ENCODE measurements at regions not wholly inside any gene's neighbourhood (a gene's known extent, or its start where the extent isn't known, plus 50 kb on each side); places are given as distances from the start of the nearest gene placed in this dataset.

- TF ChIP-seq CTCF (IDR thresholded peaks at IDR 0.05; ENCODE audit: insufficient read depth, low read length, missing control alignments): no peak
- ChIA-PET CTCF (no interaction called here), POLR2A (no interaction called here)
- H3K4me3 ChIP-seq (ENCODE audit: low read depth, low read length): no peak overlapping the region
- DNase-seq (ENCODE audit: low read depth, low spot score): no peak
Measured at GRCh38 chr10:3858051-3858845, 73.2 kb upstream of the KLF6 start.

- no peak for DNase-seq (ENCODE audit: low read depth, low spot score)
- POLR2A ChIA-PET: no interaction called here
- no peak for TF ChIP-seq CTCF (IDR thresholded peaks at IDR 0.05; ENCODE audit: insufficient read depth, low read length, missing control alignments)
- CTCF ChIA-PET: no interaction called here
- H3K4me3 ChIP-seq (ENCODE audit: low read depth, low read length): no peak overlapping the region
Measured at GRCh38 chr10:3857318-3857717, 72.3 kb upstream of the KLF6 start.

- ChIA-PET CTCF (no interaction called here), POLR2A (no interaction called here)
- no peak for TF ChIP-seq CTCF (IDR thresholded peaks at IDR 0.05; ENCODE audit: insufficient read depth, low read length, missing control alignments)
- DNase-seq (ENCODE audit: low read depth, low spot score): no peak
- H3K4me3 ChIP-seq (ENCODE audit: low read depth, low read length): no peak overlapping the region
Measured at GRCh38 chr10:3856593-3856992, 71.6 kb upstream of the KLF6 start.

- H3K4me3 ChIP-seq (ENCODE audit: low read depth, low read length): no peak overlapping the region
- DNase-seq (ENCODE audit: low read depth, low spot score): no peak
- ChIA-PET CTCF (no interaction called here), POLR2A (interaction anchor here (1.5 kb wide), 1 partner anchor 77 kb away, joined by 3 read pairs; no protein-coding TSS in a partner anchor)
- no peak for TF ChIP-seq CTCF (IDR thresholded peaks at IDR 0.05; ENCODE audit: insufficient read depth, low read length, missing control alignments)
Measured at GRCh38 chr10:3853547-3854303, 68.7 kb upstream of the KLF6 start.

- ChIA-PET CTCF (interaction anchor here (0.7 kb wide), 1 partner anchor 392 kb away, joined by 3 read pairs; no protein-coding TSS in a partner anchor), POLR2A (interaction anchor here (0.9 to 2.4 kb wide), 4 partner anchors 24 to 76 kb away, joined by 3 to 35 read pairs (median 5); partner anchors contain the start of gene KLF6)
- DNase-seq (ENCODE audit: low read depth, low spot score): no peak
- no peak for TF ChIP-seq CTCF (IDR thresholded peaks at IDR 0.05; ENCODE audit: insufficient read depth, low read length, missing control alignments)
- H3K4me3 ChIP-seq (ENCODE audit: low read depth, low read length): no peak overlapping the region
Measured at GRCh38 chr10:3853016-3853415, 68.0 kb upstream of the KLF6 start.

Measured in AG04449 (cell line).